ENCODE measurements at regions not wholly inside any gene's neighbourhood (a gene's known extent, or its start where the extent isn't known, plus 50 kb on each side); places are given as distances from the start of the nearest gene placed in this dataset.

- intact Hi-C loops (cut with DNase I, micrococcal nuclease), result no loop called here
- ATAC-seq (ENCODE audit: poor library complexity) (no peak), DNase-seq (no peak)
- peaks cover 38% of the 10 kb centered on the region for H3K27me3 Mint-ChIP-seq
- Histone ChIP-seq H3K27ac (ENCODE audit: low read depth in 1 of 2, low read length in 2 of 2) (no peak overlapping the region), H3K27me3 (ENCODE audit: control insufficient read depth in 1 of 2, insufficient read depth in 2 of 2, low read length in 2 of 2) (peaks cover 0 to 4% of the 10 kb centered on the region in 2 experiments), H3K4me3 (ENCODE audit: low read length) (no peak overlapping the region), H3K4me1 (ENCODE audit: insufficient read depth, low read length) (no peaks in the 10 kb centered on the region), H3K36me3 (ENCODE audit: insufficient read depth, low read length) (no peaks in the 10 kb centered on the region), H3K9me3 (ENCODE audit: control insufficient read depth in 1 of 2, insufficient read depth in 1 of 2, low read length in 2 of 2) (no peaks in the 10 kb centered on the region)
- no peak overlapping the region for H3K27ac Mint-ChIP-seq
- H3K9me3 Mint-ChIP-seq, result no peaks in the 10 kb centered on the region
- H3K4me3 Mint-ChIP-seq, result no peak overlapping the region
- POLR2A ChIA-PET, result no interaction called here
- CTCF ChIA-PET, result no interaction called here
- no peaks in the 10 kb centered on the region for H3K36me3 Mint-ChIP-seq (ENCODE audit: low read depth)
- no peaks in the 10 kb centered on the region for H3K4me1 Mint-ChIP-seq (ENCODE audit: low read depth)
- TF ChIP-seq, protein P1, sequence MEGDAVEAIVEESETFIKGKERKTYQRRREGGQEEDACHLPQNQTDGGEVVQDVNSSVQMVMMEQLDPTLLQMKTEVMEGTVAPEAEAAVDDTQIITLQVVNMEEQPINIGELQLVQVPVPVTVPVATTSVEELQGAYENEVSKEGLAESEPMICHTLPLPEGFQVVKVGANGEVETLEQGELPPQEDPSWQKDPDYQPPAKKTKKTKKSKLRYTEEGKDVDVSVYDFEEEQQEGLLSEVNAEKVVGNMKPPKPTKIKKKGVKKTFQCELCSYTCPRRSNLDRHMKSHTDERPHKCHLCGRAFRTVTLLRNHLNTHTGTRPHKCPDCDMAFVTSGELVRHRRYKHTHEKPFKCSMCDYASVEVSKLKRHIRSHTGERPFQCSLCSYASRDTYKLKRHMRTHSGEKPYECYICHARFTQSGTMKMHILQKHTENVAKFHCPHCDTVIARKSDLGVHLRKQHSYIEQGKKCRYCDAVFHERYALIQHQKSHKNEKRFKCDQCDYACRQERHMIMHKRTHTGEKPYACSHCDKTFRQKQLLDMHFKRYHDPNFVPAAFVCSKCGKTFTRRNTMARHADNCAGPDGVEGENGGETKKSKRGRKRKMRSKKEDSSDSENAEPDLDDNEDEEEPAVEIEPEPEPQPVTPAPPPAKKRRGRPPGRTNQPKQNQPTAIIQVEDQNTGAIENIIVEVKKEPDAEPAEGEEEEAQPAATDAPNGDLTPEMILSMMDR (IDR thresholded peaks at IDR 0.05), result no peak
Measured at GRCh38 chr20:51861726-51862466, 59.6 kb upstream of the SALL4 start.

- POLR2A ChIA-PET, result no interaction called here
- Histone ChIP-seq H3K36me3 (ENCODE audit: insufficient read depth, low read length) (no peaks in the 10 kb centered on the region), H3K27me3 (ENCODE audit: control insufficient read depth in 1 of 2, insufficient read depth in 2 of 2, low read length in 2 of 2) (peaks cover 0 to 4% of the 10 kb centered on the region in 2 experiments), H3K4me1 (ENCODE audit: insufficient read depth, low read length) (no peaks in the 10 kb centered on the region), H3K27ac (ENCODE audit: low read depth in 1 of 2, low read length in 2 of 2) (no peak overlapping the region), H3K4me3 (ENCODE audit: low read length) (no peak overlapping the region), H3K9me3 (ENCODE audit: control insufficient read depth in 1 of 2, insufficient read depth in 1 of 2, low read length in 2 of 2) (no peaks in the 10 kb centered on the region)
- Mint-ChIP-seq H3K9me3 (no peaks in the 10 kb centered on the region), H3K36me3 (ENCODE audit: low read depth) (no peaks in the 10 kb centered on the region), H3K4me1 (ENCODE audit: low read depth) (no peaks in the 10 kb centered on the region), H3K27me3 (peaks cover 37% of the 10 kb centered on the region), H3K4me3 (no peak overlapping the region), H3K27ac (no peak overlapping the region)
- ATAC-seq (ENCODE audit: poor library complexity), result no peak
- TF ChIP-seq, protein P1 (IDR thresholded peaks at IDR 0.05), result no peak
- intact Hi-C loops (cut with DNase I, micrococcal nuclease), result no loop called here
- DNase-seq, result no peak
- CTCF ChIA-PET, result no interaction called here
Measured at GRCh38 chr20:51860111-51860882, 58.0 kb upstream of the SALL4 start.

GRCh38 chr20:51856432-51856831, 54.1 kb upstream of the SALL4 start:
- Mint-ChIP-seq H3K27me3 (peaks cover 15% of the 10 kb centered on the region), H3K36me3 (ENCODE audit: low read depth) (no peaks in the 10 kb centered on the region), H3K27ac (no peak overlapping the region), H3K4me1 (ENCODE audit: low read depth) (no peaks in the 10 kb centered on the region), H3K4me3 (no peak overlapping the region), H3K9me3 (no peaks in the 10 kb centered on the region)
- no peaks in the 10 kb centered on the region for H3K36me3 ChIP-seq (ENCODE audit: insufficient read depth, low read length)
- ATAC-seq (ENCODE audit: poor library complexity), result no peak
- CTCF ChIA-PET, result no interaction called here
- H3K27ac ChIP-seq (ENCODE audit: low read depth in 1 of 2, low read length in 2 of 2), result no peak overlapping the region
- DNase-seq, result no peak
- H3K27me3 ChIP-seq (ENCODE audit: control insufficient read depth in 1 of 2, insufficient read depth in 2 of 2, low read length in 2 of 2), result no peaks in the 10 kb centered on the region
- no peaks in the 10 kb centered on the region for H3K4me1 ChIP-seq (ENCODE audit: insufficient read depth, low read length)
- TF ChIP-seq, protein P1 (IDR thresholded peaks at IDR 0.05), result no peak
- no peaks in the 10 kb centered on the region for H3K9me3 ChIP-seq (ENCODE audit: control insufficient read depth in 1 of 2, insufficient read depth in 1 of 2, low read length in 2 of 2)
- intact Hi-C loops (cut with DNase I, micrococcal nuclease), result no loop called here
- POLR2A ChIA-PET, result no interaction called here
- H3K4me3 ChIP-seq (ENCODE audit: low read length), result no peak overlapping the region
